ENCODE measurements at regions not wholly inside any gene's neighbourhood (a gene's known extent, or its start where the extent isn't known, plus 50 kb on each side); places are given as distances from the start of the nearest gene placed in this dataset.

- no peaks in the 10 kb centered on the region for H3K27me3 ChIP-seq (ENCODE audit: control insufficient read depth, insufficient read depth, low read length)
- ChIA-PET CTCF (no interaction called here), POLR2A (no interaction called here)
- H3K36me3 ChIP-seq (ENCODE audit: control insufficient read depth, insufficient read depth, low read length) = no peaks in the 10 kb centered on the region
- DNase-seq (ENCODE audit: low read depth) = no peak
- TF ChIP-seq CTCF (IDR thresholded peaks at IDR 0.05; ENCODE audit: insufficient read depth, low read depth, low read length) = no peak
- H3K4me3 ChIP-seq (ENCODE audit: low read depth, low read length) = no peak overlapping the region
Measured at GRCh38 chr1:29393451-29393826, 157.1 kb downstream of the PTPRU start.

- no peak overlapping the region for H3K4me3 ChIP-seq (ENCODE audit: low read depth, low read length)
- no peaks in the 10 kb centered on the region for H3K36me3 ChIP-seq (ENCODE audit: control insufficient read depth, insufficient read depth, low read length)
- ChIA-PET CTCF (no interaction called here), POLR2A (no interaction called here)
- no peak for DNase-seq (ENCODE audit: low read depth)
- no peak for TF ChIP-seq CTCF (IDR thresholded peaks at IDR 0.05; ENCODE audit: insufficient read depth, low read depth, low read length)
- no peaks in the 10 kb centered on the region for H3K27me3 ChIP-seq (ENCODE audit: control insufficient read depth, insufficient read depth, low read length)
Measured at GRCh38 chr1:29392486-29393450, 156.4 kb downstream of the PTPRU start.

- no peak for DNase-seq (ENCODE audit: low read depth)
- no peak overlapping the region for H3K4me3 ChIP-seq (ENCODE audit: low read depth, low read length)
- POLR2A ChIA-PET = no interaction called here
- H3K36me3 ChIP-seq (ENCODE audit: control insufficient read depth, insufficient read depth, low read length) = no peaks in the 10 kb centered on the region
- no peaks in the 10 kb centered on the region for H3K27me3 ChIP-seq (ENCODE audit: control insufficient read depth, insufficient read depth, low read length)
- TF ChIP-seq CTCF (IDR thresholded peaks at IDR 0.05; ENCODE audit: insufficient read depth, low read depth, low read length) = no peak
- CTCF ChIA-PET = no interaction called here
Measured at GRCh38 chr1:29392036-29392435, 155.7 kb downstream of the PTPRU start.

GRCh38 chr1:29391362-29391880, 155.1 kb downstream of the PTPRU start:
- TF ChIP-seq CTCF (IDR thresholded peaks at IDR 0.05; ENCODE audit: insufficient read depth, low read depth, low read length) = no peak
- no peak for DNase-seq (ENCODE audit: low read depth)
- POLR2A ChIA-PET = no interaction called here
- CTCF ChIA-PET = no interaction called here
- H3K36me3 ChIP-seq (ENCODE audit: control insufficient read depth, insufficient read depth, low read length) = no peaks in the 10 kb centered on the region
- H3K27me3 ChIP-seq (ENCODE audit: control insufficient read depth, insufficient read depth, low read length) = no peaks in the 10 kb centered on the region
- H3K4me3 ChIP-seq (ENCODE audit: low read depth, low read length) = no peak overlapping the region

- no peaks in the 10 kb centered on the region for H3K27me3 ChIP-seq (ENCODE audit: control insufficient read depth, insufficient read depth, low read length)
- POLR2A ChIA-PET = no interaction called here
- CTCF ChIA-PET = no interaction called here
- DNase-seq (ENCODE audit: low read depth) = no peak
- no peak for TF ChIP-seq CTCF (IDR thresholded peaks at IDR 0.05; ENCODE audit: insufficient read depth, low read depth, low read length)
- H3K4me3 ChIP-seq (ENCODE audit: low read depth, low read length) = no peak overlapping the region
- H3K36me3 ChIP-seq (ENCODE audit: control insufficient read depth, insufficient read depth, low read length) = no peaks in the 10 kb centered on the region
Measured at GRCh38 chr1:29390491-29391361, 154.4 kb downstream of the PTPRU start.

Measured in BJ (cell line).